Chondrocyte (in vitro differentiated cells): ENCODE measurements at regions not wholly inside any gene's neighbourhood (a gene's known extent, or its start where the extent isn't known, plus 50 kb on each side); places are given as distances from the start of the nearest gene placed in this dataset.

Experiments
- DNase-seq: peaks from one replicate; pipeline ENCODE4 v3.0.0; 2021; ENCODE audit warnings: mixed read lengths, low spot score
- H3K27ac Mint-ChIP-seq: one replicate; pipeline ENCODE4 v1.8.0; 2021; ENCODE audit warnings: mild to moderate bottlenecking, moderate library complexity, mixed read lengths; ENCODE audit not compliant: unreplicated experiment
- H3K27me3 Mint-ChIP-seq: 2 replicates; pipeline ENCODE4 v1.8.0; 2021; ENCODE audit warnings: low read depth, mixed read lengths
- H3K36me3 Mint-ChIP-seq: 2 replicates; pipeline ENCODE4 v1.8.0; 2021; ENCODE audit warnings: low read depth, mixed read lengths
- H3K4me1 Mint-ChIP-seq: 2 replicates; pipeline ENCODE4 v1.8.0; 2021; ENCODE audit warnings: low read depth, mild to moderate bottlenecking, mixed read lengths
- H3K4me3 Mint-ChIP-seq: one replicate; pipeline ENCODE4 v1.8.0; 2021; ENCODE audit warnings: mild to moderate bottlenecking, moderate library complexity, mixed read lengths; ENCODE audit not compliant: unreplicated experiment
- H3K9me3 Mint-ChIP-seq: 2 replicates; pipeline ENCODE4 v1.8.0; 2021; ENCODE audit warnings: low read depth, mixed read lengths
- TF ChIP-seq, protein P1 (sequence below): fragments of 200-600 bp; sonication (generic); IDR thresholded peaks from 2 replicates; pipeline ENCODE4 v1.5.0; 2021; ENCODE audit warnings: antibody characterized with exemption, mild to moderate bottlenecking, moderate library complexity

DNA sequence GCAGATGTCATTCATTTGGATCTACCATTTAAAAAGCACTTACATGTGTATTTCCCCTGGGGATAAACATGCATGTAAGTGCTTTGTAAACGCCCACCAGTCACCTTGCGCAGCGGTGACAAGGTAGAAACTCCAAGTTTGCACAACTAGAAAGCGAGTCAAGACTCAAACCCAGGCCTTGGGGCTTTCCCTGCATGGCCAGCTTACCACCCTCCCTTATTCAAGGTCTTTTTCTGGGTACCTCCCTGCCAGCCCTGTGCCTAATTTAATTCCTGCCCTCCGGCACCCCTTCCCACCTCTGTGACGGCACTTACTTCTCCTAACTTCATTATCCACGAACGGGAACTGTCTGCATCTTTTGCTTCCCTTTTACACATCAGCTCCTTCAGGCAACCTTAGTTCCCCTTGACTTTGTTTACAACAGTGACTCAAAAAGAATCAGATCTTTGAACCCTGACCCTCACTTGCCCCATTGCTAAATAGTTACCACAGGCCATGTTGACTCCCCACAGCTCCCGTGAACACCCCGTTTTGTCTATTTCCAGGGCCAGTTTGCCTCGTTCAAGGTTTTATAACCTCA, 138.3 kb upstream of the ETS2 start:
- no peaks in the 10 kb centered on the region for H3K27me3 Mint-ChIP-seq
- H3K36me3 Mint-ChIP-seq = no peaks in the 10 kb centered on the region
- TF ChIP-seq, protein P1, sequence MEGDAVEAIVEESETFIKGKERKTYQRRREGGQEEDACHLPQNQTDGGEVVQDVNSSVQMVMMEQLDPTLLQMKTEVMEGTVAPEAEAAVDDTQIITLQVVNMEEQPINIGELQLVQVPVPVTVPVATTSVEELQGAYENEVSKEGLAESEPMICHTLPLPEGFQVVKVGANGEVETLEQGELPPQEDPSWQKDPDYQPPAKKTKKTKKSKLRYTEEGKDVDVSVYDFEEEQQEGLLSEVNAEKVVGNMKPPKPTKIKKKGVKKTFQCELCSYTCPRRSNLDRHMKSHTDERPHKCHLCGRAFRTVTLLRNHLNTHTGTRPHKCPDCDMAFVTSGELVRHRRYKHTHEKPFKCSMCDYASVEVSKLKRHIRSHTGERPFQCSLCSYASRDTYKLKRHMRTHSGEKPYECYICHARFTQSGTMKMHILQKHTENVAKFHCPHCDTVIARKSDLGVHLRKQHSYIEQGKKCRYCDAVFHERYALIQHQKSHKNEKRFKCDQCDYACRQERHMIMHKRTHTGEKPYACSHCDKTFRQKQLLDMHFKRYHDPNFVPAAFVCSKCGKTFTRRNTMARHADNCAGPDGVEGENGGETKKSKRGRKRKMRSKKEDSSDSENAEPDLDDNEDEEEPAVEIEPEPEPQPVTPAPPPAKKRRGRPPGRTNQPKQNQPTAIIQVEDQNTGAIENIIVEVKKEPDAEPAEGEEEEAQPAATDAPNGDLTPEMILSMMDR = no peak
- H3K27ac Mint-ChIP-seq = no peak overlapping the region
- DNase-seq = no peak
- H3K9me3 Mint-ChIP-seq = no peaks in the 10 kb centered on the region
- H3K4me3 Mint-ChIP-seq = no peak overlapping the region
- peaks cover 32% of the 10 kb centered on the region for H3K4me1 Mint-ChIP-seq

DNA sequence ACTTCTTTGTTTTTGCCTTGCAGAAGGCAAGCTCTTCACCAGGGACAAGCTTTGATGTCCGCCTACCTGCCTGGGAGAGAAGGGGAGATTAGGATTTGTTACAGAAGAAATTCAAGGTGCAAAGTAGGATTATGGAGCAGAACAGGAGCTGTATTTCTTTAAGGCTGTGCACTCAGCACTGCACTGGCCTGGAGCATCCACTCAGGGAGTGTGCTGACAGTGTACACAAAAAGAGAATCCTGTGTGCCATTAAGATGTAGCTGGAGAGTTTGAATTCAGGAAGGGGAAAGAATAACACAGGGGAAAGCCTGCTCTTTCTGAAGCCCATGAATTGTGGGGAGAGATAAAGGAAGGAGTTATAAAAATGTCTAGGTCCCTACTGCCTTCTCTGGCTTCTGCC, 137.7 kb upstream of the ETS2 start:
- Mint-ChIP-seq H3K27ac (no peak overlapping the region), H3K27me3 (no peaks in the 10 kb centered on the region), H3K4me1 (peaks cover 32% of the 10 kb centered on the region), H3K9me3 (no peaks in the 10 kb centered on the region), H3K36me3 (no peaks in the 10 kb centered on the region), H3K4me3 (no peak overlapping the region)
- TF ChIP-seq, protein P1 = no peak
- no peak for DNase-seq

DNA sequence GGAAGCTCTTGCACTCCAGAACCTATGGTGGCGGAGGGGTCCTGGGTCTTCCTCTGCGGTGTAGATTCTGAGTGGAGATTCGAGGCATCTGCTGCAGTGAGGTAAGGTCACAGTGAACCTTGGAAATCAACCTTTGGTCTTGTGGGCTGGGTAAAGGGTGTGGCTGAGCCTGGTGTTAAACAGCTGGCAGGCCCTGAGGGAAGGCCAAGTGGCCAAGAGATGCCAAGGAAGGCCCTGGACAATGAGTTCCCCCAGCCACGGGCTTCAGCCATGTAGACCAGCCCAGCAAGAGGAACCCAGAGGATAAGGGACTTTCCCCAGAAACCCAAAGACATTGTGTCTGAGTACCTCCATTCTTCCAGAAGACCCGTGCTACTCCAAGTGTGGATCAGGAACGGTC, 137.2 kb upstream of the ETS2 start:
- H3K4me3 Mint-ChIP-seq = no peak overlapping the region
- H3K4me1 Mint-ChIP-seq = peaks cover 32% of the 10 kb centered on the region
- no peaks in the 10 kb centered on the region for H3K36me3 Mint-ChIP-seq
- H3K27ac Mint-ChIP-seq = no peak overlapping the region
- H3K9me3 Mint-ChIP-seq = no peaks in the 10 kb centered on the region
- DNase-seq = no peak
- H3K27me3 Mint-ChIP-seq = no peaks in the 10 kb centered on the region
- TF ChIP-seq, protein P1 = no peak

DNA sequence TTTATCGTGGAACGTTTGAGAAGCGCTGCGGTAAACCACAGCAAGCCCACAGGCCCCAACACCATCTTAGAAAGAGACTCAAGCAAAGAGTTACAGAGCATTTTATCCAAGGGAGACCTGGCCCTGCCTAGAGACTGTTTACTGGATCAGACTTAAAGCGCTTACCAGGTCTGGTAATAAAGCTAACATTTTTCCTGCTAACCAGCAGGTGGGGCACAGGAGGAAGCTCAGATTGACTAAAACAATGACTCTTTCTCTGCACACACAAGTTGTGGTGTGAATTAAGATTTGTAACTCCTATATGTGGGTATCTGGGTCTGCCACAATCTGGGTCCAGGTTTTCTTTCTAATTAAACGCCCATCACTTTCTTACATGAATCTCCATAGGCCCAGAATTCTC, 136.5 kb upstream of the ETS2 start:
- TF ChIP-seq, protein P1 = peak; percentile 79
- H3K27me3 Mint-ChIP-seq = no peaks in the 10 kb centered on the region
- no peaks in the 10 kb centered on the region for H3K9me3 Mint-ChIP-seq
- no peak overlapping the region for H3K4me3 Mint-ChIP-seq
- no peak overlapping the region for H3K27ac Mint-ChIP-seq
- H3K4me1 Mint-ChIP-seq = peaks cover 34% of the 10 kb centered on the region
- H3K36me3 Mint-ChIP-seq = no peaks in the 10 kb centered on the region
- no peak for DNase-seq

DNA sequence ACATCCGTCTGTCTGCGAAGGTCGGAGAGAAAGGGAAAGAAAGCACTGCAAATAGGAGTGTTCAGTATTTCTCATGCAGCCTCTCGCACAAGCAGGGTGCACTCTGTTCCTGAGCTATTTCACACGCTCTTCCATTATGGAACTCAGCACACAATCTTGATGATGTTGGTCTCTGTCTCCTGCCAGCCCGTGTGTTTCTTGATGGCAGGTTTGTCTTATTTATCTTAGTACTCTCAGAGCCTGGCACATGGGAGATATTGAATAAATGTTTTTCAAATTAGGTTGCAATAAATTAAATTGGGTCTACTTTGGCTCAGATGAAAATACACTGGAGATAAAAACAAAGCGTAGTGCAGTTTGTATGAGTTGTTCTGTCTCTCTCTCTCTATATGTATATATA, 134.9 kb upstream of the ETS2 start:
- no peak for DNase-seq
- H3K27me3 Mint-ChIP-seq = no peaks in the 10 kb centered on the region
- H3K4me3 Mint-ChIP-seq = no peak overlapping the region
- TF ChIP-seq, protein P1 = no peak
- H3K4me1 Mint-ChIP-seq = peaks cover 41% of the 10 kb centered on the region
- no peaks in the 10 kb centered on the region for H3K9me3 Mint-ChIP-seq
- no peaks in the 10 kb centered on the region for H3K36me3 Mint-ChIP-seq
- no peak overlapping the region for H3K27ac Mint-ChIP-seq
